Neural crest cell (in vitro differentiated cells): ENCODE measurements at regions not wholly inside any gene's neighbourhood (a gene's known extent, or its start where the extent isn't known, plus 50 kb on each side); places are given as distances from the start of the nearest gene placed in this dataset.

Experiments used
- DNase-seq: peaks from one replicate; pipeline ENCODE4 v3.0.0; 2021; ENCODE audit warnings: low read depth, mixed read lengths, low spot score
- H3K27ac Mint-ChIP-seq: one replicate; pipeline ENCODE4 v1.8.0; 2021; ENCODE audit warnings: mild to moderate bottlenecking, mixed read lengths; ENCODE audit not compliant: unreplicated experiment
- H3K27me3 Mint-ChIP-seq: 2 replicates; pipeline ENCODE4 v1.8.0; 2021; ENCODE audit warnings: low read depth, mild to moderate bottlenecking, mixed read lengths
- H3K36me3 Mint-ChIP-seq: 2 replicates; pipeline ENCODE4 v1.8.0; 2021; ENCODE audit warnings: low read depth, mild to moderate bottlenecking, mixed read lengths
- H3K4me1 Mint-ChIP-seq: 2 replicates; pipeline ENCODE4 v1.8.0; 2021; ENCODE audit warnings: mixed read lengths
- H3K4me3 Mint-ChIP-seq: one replicate; pipeline ENCODE4 v1.8.0; 2021; ENCODE audit warnings: mild to moderate bottlenecking, mixed read lengths
- H3K9me3 Mint-ChIP-seq: 2 replicates; pipeline ENCODE4 v1.8.0; 2021; ENCODE audit warnings: mixed read lengths
- CTCF ChIP-seq: fragments of 200-600 bp; sonication (generic); conservative IDR thresholded peaks from 2 replicates; pipeline ENCODE4 v1.5.0; 2021; ENCODE audit warnings: antibody characterized with exemption, mild to moderate bottlenecking

DNA sequence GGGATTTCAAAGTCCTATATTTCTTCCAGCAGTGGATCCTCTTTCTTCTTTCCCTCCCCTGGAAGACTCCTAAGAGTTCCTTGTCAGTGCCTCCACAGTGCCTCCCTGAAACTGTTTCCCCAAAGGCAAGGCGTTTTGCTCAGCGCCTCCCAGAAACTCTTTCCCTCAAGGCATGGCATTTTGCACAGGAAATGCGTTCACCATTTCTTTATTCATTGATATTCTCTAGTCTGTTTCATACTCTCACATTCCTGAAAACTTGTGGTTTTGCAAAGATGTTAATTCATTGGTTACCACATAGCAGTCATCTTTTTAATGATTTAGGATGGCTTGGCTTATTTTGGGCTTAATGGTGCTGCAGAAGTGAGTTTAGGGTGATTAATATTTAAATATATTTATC lies 177.3 kb upstream of the SLC10A2 start:
- Mint-ChIP-seq H3K27ac (no peak overlapping the region), H3K4me1 (no peaks in the 10 kb centered on the region), H3K36me3 (no peaks in the 10 kb centered on the region), H3K27me3 (no peaks in the 10 kb centered on the region), H3K9me3 (peaks cover 8% of the 10 kb centered on the region), H3K4me3 (no peak overlapping the region)
- no peak for DNase-seq
- TF ChIP-seq CTCF: no peak

DNA sequence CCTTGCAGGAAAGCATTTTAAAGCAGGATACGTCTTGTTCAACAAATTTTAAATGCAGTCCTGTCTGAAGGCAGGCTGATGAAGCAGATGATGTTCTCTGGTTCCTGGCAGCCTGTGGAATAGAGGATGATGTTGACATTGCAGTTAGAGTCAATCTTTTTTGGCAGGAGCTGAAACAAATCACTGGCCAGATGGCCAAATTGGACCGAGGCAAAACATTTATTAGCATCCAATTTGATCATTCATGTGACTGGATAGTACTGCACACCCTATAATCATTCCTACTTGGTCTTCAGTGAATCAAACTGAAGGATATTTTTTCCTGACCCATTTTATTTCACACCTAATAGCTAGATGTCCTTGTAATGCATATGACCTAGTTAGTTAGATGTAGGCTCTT lies 172.2 kb upstream of the SLC10A2 start:
- no peaks in the 10 kb centered on the region for H3K27me3 Mint-ChIP-seq
- H3K36me3 Mint-ChIP-seq: no peaks in the 10 kb centered on the region
- H3K4me3 Mint-ChIP-seq: no peak overlapping the region
- no peak for TF ChIP-seq CTCF
- no peaks in the 10 kb centered on the region for H3K4me1 Mint-ChIP-seq
- no peak for DNase-seq
- no peak overlapping the region for H3K27ac Mint-ChIP-seq
- peaks cover 1% of the 10 kb centered on the region for H3K9me3 Mint-ChIP-seq

DNA sequence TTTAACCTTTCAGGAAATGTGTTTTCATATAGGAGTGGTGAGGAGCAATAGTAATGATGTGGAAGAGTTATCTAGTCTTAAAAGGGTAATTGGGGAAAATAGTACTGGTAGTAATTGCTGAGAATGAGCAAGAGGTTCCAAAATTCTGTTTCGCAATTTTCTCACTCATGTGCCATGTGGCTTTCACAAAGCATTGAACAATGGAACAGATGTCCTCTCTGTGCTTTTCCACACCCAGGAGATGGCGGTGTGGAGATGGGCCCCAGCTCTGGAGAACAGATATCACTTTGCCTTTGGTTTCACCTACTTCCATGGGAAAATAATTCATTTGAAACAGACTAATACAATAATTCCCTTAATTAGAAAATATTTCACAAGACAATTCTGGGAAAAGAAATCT lies 170.0 kb upstream of the SLC10A2 start:
- peaks cover 6% of the 10 kb centered on the region for H3K36me3 Mint-ChIP-seq

DNA sequence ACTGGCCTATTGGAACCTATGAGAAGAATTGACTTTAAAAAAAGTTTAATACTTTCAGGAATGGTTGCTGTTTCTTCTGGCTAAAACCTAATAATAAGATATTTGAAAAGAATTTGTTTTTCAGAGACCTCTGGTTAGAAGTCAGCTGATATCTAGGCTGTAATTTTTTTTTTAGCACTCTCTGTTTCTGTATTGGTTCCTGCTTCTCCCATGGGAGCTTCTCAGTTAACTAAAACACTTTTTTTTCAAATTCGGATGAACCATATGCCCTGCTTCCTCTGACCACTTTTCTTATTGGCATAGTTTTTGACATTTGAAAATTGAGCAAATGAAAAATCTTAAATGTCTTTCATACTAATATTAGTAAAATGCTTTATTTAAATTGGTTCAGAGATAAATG lies 163.5 kb upstream of the SLC10A2 start:
- no peak for DNase-seq
- peaks cover 8% of the 10 kb centered on the region for H3K36me3 Mint-ChIP-seq
- no peak overlapping the region for H3K4me3 Mint-ChIP-seq
- H3K27me3 Mint-ChIP-seq: no peaks in the 10 kb centered on the region
- no peak overlapping the region for H3K27ac Mint-ChIP-seq
- H3K4me1 Mint-ChIP-seq: no peaks in the 10 kb centered on the region
- TF ChIP-seq CTCF: no peak
- H3K9me3 Mint-ChIP-seq: peaks cover 16% of the 10 kb centered on the region

More for the DNA sequence above, 170.0 kb upstream of the SLC10A2 start:
- H3K27ac Mint-ChIP-seq: no peak overlapping the region
- H3K4me1 Mint-ChIP-seq: no peaks in the 10 kb centered on the region
- H3K4me3 Mint-ChIP-seq: no peak overlapping the region
- no peak for TF ChIP-seq CTCF
- peaks cover 13% of the 10 kb centered on the region for H3K9me3 Mint-ChIP-seq
- no peaks in the 10 kb centered on the region for H3K27me3 Mint-ChIP-seq
- no peak for DNase-seq

DNA sequence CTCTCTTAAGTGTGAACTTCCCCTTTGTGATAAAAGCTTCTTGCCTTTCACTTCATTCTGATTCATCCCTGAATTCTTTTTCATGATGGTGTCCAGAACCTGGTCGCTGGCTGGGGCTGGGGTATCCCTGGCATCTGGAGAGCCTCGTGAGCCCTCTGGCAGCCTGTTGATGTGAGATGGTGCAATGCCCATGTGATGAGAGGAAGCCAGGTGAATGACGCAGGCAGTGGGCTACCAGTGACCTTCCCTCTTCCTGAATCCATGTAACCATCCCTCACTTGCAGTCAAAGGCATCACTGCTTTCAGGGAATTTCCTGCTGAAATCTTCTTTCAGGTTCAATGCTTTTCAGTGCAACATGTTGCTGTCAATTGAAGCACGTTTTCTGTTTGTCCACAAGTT lies 158.6 kb upstream of the SLC10A2 start:
- Mint-ChIP-seq H3K4me3 (no peak overlapping the region), H3K27me3 (no peaks in the 10 kb centered on the region), H3K9me3 (no peaks in the 10 kb centered on the region), H3K27ac (no peak overlapping the region), H3K4me1 (no peaks in the 10 kb centered on the region), H3K36me3 (peaks cover 2% of the 10 kb centered on the region)
- no peak for DNase-seq
- TF ChIP-seq CTCF: no peak

DNA sequence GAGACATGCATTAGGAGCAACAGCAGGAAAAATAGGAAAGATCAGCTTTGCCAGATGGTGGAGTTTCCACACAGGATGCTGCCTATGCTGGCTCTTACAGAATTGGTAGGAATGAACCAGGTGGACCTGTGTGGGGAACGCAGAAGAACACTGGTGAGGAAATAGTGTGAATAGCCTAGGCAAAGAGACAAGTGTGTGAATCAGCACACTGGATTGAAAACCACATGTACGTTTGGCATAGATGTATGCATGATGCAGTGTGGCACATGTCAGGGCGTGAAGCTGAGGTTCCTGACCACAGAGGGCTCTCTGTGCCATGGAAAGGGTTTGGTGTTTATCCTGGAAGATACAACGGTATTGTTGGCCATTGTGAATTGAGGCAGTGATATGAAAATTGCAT lies 156.5 kb upstream of the SLC10A2 start:
- Mint-ChIP-seq H3K27me3 (no peaks in the 10 kb centered on the region), H3K9me3 (no peaks in the 10 kb centered on the region), H3K27ac (no peak overlapping the region), H3K4me1 (no peaks in the 10 kb centered on the region), H3K4me3 (no peak overlapping the region), H3K36me3 (no peaks in the 10 kb centered on the region)
- DNase-seq: no peak
- no peak for TF ChIP-seq CTCF
